GM19372 (cell line): ENCODE measurements at regions not wholly inside any gene's neighbourhood (a gene's known extent, or its start where the extent isn't known, plus 50 kb on each side); places are given as distances from the start of the nearest gene placed in this dataset.

Experiments used
- ATAC-seq: cut with Tn5 transposase; IDR thresholded peaks from one replicate; pipeline ENCODE4 v1.9.1; 2021; ENCODE audit warnings: mild to moderate bottlenecking, low read depth, moderate library complexity; ENCODE audit not compliant: unreplicated experiment

- ATAC-seq: no peak
Measured at GRCh38 chr5:19342942-19343341, 645.1 kb downstream of the CDH18 start.

- ATAC-seq: no peak
Measured at GRCh38 chr5:19352120-19352519, 635.9 kb downstream of the CDH18 start.

- ATAC-seq: no peak
Measured at GRCh38 chr5:19369048-19369447, 619.0 kb downstream of the CDH18 start.

- ATAC-seq: no peak
Measured at GRCh38 chr5:19369561-19369960, 618.4 kb downstream of the CDH18 start.

GRCh38 chr5:19370655-19371386, 617.2 kb downstream of the CDH18 start:
- ATAC-seq: no peak

- ATAC-seq: no peak
Measured at GRCh38 chr5:19388391-19388790, 599.6 kb downstream of the CDH18 start.

DNA sequence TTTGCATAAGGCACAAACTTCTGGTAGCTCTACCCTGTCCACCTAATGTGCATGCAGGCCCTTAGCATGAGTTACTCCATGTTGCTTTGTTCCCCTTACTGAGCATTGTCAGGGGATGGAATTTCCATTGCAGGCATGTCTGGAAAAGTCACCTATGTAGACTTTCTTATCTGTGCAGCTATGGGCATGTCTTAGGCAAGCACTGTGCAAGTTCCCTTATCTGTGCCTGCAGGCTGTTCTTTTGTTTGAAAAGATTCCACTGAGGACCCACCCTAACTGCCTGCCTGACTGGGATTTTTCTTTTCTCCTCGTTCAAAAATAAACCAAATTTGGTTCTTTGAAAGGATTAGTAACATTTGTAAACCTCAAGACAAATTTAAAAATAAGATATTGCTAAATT, 587.0 kb downstream of the CDH18 start:
- no peak for ATAC-seq

- no peak for ATAC-seq
Measured at GRCh38 chr5:19406576-19407365, 581.2 kb downstream of the CDH18 start.

- no peak for ATAC-seq
Measured at GRCh38 chr5:19408149-19408548, 579.9 kb downstream of the CDH18 start.

GRCh38 chr5:19411936-19412335, 576.1 kb downstream of the CDH18 start:
- ATAC-seq: no peak
